ENCODE measurements at regions not wholly inside any gene's neighbourhood (a gene's known extent, or its start where the extent isn't known, plus 50 kb on each side); places are given as distances from the start of the nearest gene placed in this dataset.

GRCh38 chr19:28646629-28647028, 566.3 kb downstream of the UQCRFS1 start:
- TF ChIP-seq FOXM1 (IDR thresholded peaks at IDR 0.05; ENCODE audit: borderline replicate concordance, low read depth): no peak
- TF ChIP-seq YY1 (IDR thresholded peaks at IDR 0.05; ENCODE audit: low read depth): no peak
- TF ChIP-seq EGR1 (IDR thresholded peaks at IDR 0.05): no peak
- no peak for TF ChIP-seq TEAD4 (IDR thresholded peaks at IDR 0.05)
- no peak for TF ChIP-seq TCF12 (IDR thresholded peaks at IDR 0.05; ENCODE audit: low read depth)
- TF ChIP-seq CREB1 (IDR thresholded peaks at IDR 0.05; ENCODE audit: low read depth): no peak

- TF ChIP-seq YY1 (IDR thresholded peaks at IDR 0.05; ENCODE audit: low read depth): no peak
- no peak for TF ChIP-seq CEBPB (IDR thresholded peaks at IDR 0.05)
- no peak for TF ChIP-seq NFIC (IDR thresholded peaks at IDR 0.05)
- TF ChIP-seq EGR1 (IDR thresholded peaks at IDR 0.05): no peak
- TF ChIP-seq FOXM1 (IDR thresholded peaks at IDR 0.05; ENCODE audit: borderline replicate concordance, low read depth): no peak
- no peak for TF ChIP-seq CREB1 (IDR thresholded peaks at IDR 0.05; ENCODE audit: low read depth)
- TF ChIP-seq ZBTB7A (IDR thresholded peaks at IDR 0.05; ENCODE audit: low read depth): no peak
- no peak for TF ChIP-seq TEAD4 (IDR thresholded peaks at IDR 0.05)
- TF ChIP-seq USF1 (IDR thresholded peaks at IDR 0.05): no peak
- TF ChIP-seq RAD21 (IDR thresholded peaks at IDR 0.05; ENCODE audit: low read depth): no peak
- TF ChIP-seq REST (IDR thresholded peaks at IDR 0.05; ENCODE audit: low read depth): no peak
- TF ChIP-seq MAX (IDR thresholded peaks at IDR 0.05): no peak
- no peak for TF ChIP-seq EP300 (IDR thresholded peaks at IDR 0.05; ENCODE audit: borderline replicate concordance)
These were observed 568.7 kb downstream of the UQCRFS1 start for GRCh38 chr19:28644169-28644775.

- no peak for TF ChIP-seq RAD21 (IDR thresholded peaks at IDR 0.05; ENCODE audit: low read depth)
These were observed 569.9 kb downstream of the UQCRFS1 start for GRCh38 chr19:28642787-28643683.

- TF ChIP-seq REST (IDR thresholded peaks at IDR 0.05; ENCODE audit: low read depth): no peak
- TF ChIP-seq EGR1 (IDR thresholded peaks at IDR 0.05): no peak
- TF ChIP-seq TCF12 (IDR thresholded peaks at IDR 0.05; ENCODE audit: low read depth): no peak
- no peak for TF ChIP-seq MAX (IDR thresholded peaks at IDR 0.05)
- no peak for TF ChIP-seq CREB1 (IDR thresholded peaks at IDR 0.05; ENCODE audit: low read depth)
- TF ChIP-seq YY1 (IDR thresholded peaks at IDR 0.05; ENCODE audit: low read depth): no peak
- TF ChIP-seq EP300 (IDR thresholded peaks at IDR 0.05; ENCODE audit: borderline replicate concordance): no peak
- no peak for TF ChIP-seq ZBTB7A (IDR thresholded peaks at IDR 0.05; ENCODE audit: low read depth)
- TF ChIP-seq CEBPB (IDR thresholded peaks at IDR 0.05): no peak
- TF ChIP-seq FOXM1 (IDR thresholded peaks at IDR 0.05; ENCODE audit: borderline replicate concordance, low read depth): no peak
- no peak for TF ChIP-seq NFIC (IDR thresholded peaks at IDR 0.05)
- no peak for TF ChIP-seq TEAD4 (IDR thresholded peaks at IDR 0.05)
These were observed 571.6 kb downstream of the UQCRFS1 start for GRCh38 chr19:28641395-28641794.

GRCh38 chr19:28640506-28640905, 572.4 kb downstream of the UQCRFS1 start:
- TF ChIP-seq TCF12 (IDR thresholded peaks at IDR 0.05; ENCODE audit: low read depth) (no peak), CREB1 (IDR thresholded peaks at IDR 0.05; ENCODE audit: low read depth) (no peak), YY1 (IDR thresholded peaks at IDR 0.05; ENCODE audit: low read depth) (no peak), USF1 (IDR thresholded peaks at IDR 0.05) (no peak), TEAD4 (IDR thresholded peaks at IDR 0.05) (no peak), NFIC (IDR thresholded peaks at IDR 0.05) (no peak), TAF1 (IDR thresholded peaks at IDR 0.05; ENCODE audit: low read depth) (no peak), EP300 (IDR thresholded peaks at IDR 0.05; ENCODE audit: borderline replicate concordance) (no peak), EGR1 (IDR thresholded peaks at IDR 0.05) (no peak), FOXM1 (IDR thresholded peaks at IDR 0.05; ENCODE audit: borderline replicate concordance, low read depth) (no peak), CEBPB (IDR thresholded peaks at IDR 0.05) (no peak), MAX (IDR thresholded peaks at IDR 0.05) (no peak), ZBTB7A (IDR thresholded peaks at IDR 0.05; ENCODE audit: low read depth) (no peak), REST (IDR thresholded peaks at IDR 0.05; ENCODE audit: low read depth) (no peak), RAD21 (IDR thresholded peaks at IDR 0.05; ENCODE audit: low read depth) (no peak)

Data from Ishikawa (cell line).